HG03571 (cell line): ENCODE measurements at regions not wholly inside any gene's neighbourhood (a gene's known extent, or its start where the extent isn't known, plus 50 kb on each side); places are given as distances from the start of the nearest gene placed in this dataset.

ENCODE experiments used
- ATAC-seq: cut with Tn5 transposase; IDR thresholded peaks from one replicate; pipeline ENCODE4 v1.9.1; 2021; ENCODE audit not compliant: unreplicated experiment

DNA sequence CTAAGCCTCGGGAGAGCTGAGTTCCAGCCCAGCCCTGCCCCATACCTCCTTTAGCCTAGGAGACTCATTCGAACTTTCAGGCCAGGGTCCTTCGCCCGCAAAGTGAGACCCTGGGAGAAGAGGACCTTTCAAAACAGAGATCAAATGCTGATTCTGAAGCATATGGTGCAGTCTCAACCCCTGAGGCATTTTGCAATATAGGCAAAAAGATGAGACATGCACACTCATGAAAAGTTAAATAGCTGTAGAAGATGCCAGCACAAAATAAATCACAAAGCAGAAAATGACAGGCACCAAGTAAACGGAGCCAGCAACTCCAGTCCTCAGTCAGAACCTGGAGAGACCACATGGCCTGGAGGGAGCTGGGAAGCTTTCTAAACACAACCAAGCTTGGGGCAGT is 542.7 kb upstream of the RAB6C start:
- ATAC-seq: no peak

DNA sequence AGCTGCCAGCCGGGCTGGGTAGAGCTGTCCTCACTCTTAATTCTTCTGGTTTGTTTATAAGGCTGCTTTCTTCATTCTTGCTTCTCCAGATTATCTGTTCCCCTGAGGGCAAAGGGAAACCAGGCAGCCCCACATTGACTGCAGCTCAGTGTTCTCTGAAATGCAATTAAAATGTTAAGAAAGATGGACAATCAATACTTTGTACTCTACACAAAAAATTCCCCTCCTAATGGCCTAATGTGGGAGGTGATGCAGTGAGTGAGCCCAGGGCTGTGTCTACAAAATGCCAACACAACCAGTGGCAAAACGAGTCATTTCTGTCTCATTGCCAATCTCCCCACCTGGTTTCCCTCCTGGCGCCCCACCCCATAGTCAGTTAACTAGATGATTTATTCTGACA is 541.7 kb upstream of the RAB6C start:
- no peak for ATAC-seq

DNA sequence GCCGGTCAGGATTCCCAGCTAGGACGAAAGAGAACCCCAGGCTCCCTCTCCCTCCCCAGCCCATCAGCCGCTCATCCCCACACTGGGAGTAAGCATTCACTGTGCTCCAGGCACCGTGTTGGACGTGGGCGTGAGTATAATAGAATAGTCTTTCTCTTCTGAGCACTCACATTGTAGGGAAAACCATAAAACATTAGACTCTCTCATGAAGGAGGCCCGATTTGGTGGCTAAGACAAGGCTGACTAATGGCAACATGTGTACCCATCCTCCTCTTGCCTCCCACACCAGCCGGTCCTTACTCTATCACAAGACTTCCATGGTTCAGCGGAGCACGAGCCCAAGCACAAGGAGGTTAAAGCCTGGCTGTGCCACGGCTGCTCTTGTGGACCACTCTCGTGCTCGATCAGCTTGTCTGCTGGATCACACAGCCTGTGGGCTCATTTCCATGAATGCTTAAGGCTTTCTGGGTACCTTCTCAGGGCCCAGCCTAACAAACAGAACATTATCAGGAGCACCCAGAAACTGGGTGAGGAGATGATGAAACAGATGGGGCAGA is 540.9 kb upstream of the RAB6C start:
- no peak for ATAC-seq

DNA sequence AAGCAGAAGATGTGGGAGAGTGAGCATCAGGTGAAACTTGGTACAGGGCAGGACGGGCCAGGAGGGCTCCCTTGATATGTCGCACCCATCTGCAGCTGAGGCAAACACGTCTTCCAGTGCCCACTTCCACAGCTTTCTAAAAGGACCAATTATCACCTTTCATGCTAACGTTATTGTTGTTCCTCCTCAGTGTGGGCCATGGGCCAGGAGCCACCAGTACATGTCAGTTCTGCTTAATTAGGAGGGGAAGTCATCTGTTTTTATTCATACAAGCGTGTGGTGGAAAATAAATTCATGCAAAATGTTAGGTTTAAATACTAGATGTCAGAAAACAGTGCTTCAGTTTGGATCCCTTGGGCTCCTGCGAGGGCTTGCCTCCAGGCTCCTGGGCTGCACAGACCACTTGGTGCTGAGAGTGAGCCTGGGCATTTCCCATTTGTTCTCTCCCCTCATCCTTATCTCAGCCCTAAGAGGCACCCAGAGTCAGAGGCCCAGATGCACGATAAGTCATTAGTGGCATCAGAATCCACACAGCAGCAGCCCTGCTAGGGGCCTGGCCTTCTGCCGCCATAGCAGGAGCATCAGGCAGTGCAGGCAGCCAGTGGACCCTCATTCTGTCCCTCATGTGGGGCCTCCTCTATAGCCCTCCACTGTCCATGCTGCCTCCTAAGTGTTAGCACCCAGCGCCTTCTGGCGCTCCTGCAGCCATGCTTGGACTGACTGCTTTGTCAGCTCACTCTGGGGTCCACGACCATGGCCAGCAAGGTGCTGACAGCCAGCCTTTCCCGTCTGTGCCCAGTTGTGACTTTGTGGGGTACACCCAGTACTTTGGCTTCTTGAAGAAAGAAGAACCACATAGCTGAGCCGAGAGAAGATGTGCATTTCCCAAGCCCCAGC is 539.8 kb upstream of the RAB6C start:
- ATAC-seq: no peak

DNA sequence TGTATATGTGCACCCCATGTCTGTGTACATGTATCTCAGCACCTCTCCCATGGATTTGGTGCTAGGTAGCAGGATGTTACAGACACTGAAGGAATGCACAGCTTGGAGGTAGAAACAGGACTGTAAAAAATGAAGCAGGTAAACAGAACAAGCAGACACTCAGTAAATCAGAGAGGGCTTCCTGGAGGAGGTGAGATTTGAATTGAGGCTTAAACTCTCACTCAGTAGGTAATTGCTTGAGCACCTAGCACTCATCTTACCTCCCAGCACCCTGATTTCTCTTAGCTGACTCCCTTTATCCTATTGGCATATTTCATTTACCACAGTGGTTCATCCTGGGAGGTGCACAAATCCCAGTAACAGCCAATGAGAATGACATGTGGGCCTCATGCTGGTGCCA is 537.9 kb upstream of the RAB6C start:
- no peak for ATAC-seq

DNA sequence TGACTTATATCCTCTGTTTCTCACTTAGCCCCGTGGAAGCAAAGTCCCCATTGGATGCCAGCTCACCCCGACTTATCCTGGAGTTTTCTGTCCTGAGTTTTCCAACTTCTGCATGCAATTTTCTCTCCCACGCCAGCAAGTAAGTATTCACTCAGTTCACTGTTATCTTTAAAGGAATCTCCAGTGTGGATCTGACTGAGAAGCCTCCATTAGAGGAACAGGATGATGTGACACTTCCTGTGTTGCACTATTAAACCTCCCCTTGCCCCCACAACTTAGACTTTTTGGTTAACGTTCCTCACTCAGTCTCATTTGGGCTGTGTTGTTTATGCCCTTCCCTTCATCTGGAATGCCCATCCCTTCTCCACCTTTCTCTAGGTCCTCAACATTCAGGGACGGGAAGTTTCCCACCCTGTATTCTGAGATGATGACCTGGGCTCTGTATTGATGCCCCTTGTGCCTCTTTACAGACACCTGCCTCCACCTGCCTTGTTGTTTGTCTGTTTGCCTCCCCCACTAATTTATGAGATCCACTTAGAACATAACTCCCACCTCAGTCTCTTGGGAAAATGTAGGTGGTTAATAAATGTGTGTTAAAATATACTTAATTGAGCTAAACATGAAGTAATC is 536.1 kb upstream of the RAB6C start:
- ATAC-seq: no peak

DNA sequence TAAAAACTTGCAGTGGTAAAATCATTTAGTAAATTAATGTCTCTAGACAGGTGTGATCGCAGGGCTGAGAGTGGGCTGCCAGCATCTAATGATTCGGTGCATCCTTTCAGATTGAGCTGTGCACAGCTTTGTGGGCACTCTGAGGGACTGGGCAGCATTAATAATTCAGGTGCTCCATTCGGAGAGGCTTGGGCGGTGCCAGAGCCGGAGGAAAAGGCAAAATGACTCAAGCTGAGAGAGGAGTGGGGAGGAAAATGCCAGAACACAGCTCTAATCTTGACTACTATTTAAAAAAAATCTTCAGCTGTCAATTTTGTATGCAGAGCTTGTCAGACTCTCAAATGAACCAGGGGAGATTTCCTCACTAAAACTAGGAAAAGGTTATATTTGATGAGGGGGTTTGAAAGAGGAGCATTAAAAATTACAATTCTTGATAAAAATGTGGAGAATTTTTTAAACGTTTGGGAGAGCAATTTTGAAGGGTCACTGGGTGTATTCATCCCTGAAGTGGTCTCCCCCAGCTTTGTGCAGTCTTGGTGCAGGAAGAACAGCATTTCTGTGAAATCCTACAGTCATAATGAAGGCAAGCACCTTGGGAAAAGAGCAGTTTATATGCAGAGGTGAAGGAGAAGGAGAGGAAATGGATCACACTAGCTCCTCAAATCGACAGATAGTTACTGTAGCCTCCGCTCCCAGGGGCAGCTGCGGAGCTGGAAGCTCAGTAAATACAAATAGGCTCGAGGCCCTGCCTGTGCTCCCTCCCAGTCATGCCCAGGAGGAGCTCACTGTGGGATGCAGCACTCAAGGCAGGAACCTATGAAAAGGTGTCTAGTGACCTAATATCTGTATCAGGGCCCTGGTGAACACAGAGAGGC is 535.4 kb upstream of the RAB6C start:
- no peak for ATAC-seq

DNA sequence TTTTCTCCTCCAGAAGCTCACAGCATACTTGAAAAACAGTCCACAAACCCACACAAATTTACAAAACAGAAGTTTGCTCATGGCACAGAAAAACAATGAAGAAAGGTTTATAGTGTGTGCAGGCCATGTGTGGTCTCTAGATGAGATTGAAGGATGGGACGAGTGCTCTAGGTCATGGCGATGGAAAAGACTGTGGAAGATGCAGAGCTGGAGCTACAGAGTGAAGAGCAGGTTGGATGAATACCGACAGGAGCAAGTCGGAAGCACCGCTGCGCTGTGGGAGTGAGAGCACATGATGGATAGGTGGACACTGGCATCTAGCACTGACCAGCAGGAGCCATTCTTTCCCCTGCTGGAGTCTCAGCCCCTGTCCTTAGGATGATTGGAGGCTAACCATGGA is 534.7 kb upstream of the RAB6C start:
- no peak for ATAC-seq

DNA sequence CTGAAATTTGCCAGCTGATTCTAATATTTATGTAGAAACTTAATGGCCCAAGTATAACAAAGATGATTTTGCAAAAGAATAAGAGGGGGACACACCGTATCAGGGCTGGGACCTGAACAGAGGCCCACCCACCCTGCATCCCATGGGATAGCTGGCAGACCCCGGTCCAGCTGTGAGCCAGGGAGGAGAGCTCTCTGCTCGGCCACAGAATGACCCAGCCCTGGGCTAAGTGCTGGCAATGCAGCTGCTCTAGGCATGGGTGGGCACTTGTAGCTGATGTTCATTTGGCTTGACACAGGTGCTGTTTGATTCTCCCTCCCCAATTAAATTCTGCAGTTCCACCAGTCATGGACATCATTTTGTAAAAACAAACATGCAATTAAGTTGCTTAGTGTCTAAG is 522.8 kb upstream of the RAB6C start:
- no peak for ATAC-seq

DNA sequence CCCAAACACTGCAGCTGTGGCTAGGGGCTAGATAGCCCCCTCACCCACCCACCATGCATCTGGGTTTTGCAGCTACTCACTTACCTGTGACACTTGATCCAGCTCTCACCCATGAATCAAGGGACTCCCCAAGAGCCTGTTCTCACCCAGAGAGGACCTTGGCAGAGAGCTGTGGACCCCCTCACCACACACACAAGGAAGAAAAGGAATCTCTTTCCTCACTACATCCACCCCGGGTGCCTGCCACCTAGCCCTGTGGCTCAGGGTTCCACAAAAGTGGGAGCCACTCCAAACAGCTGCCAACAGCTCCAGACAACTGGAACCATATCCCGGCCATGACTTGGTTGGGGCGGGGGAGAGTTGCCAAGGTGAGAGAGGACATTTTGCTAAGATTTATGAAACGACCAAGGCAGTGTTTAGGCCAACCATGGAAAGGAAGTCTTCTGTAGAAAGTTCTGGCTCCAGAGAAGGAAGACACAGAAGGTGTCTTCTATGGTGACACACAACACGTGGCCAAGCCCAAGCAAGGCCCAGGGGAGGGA is 522.1 kb upstream of the RAB6C start:
- ATAC-seq: no peak

DNA sequence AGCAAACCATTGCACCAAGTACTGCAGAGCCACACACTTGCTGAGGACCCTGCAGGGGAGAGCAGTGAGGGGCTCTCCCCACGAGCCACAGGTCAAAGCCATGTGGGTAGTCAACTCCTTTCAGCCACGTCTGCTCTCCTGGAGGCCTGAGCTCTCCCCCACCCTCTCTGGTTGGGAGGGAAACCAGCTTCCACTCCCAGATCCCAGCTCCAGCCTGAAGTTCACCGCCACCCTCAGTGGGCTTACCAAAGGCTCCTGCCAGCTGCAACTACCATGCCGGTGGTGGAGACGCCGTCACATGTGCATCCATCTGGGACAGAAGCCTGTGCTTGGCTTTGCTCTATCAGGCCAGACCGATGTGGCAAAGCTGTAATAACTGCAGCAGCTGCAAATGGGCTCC is 521.5 kb upstream of the RAB6C start:
- no peak for ATAC-seq

DNA sequence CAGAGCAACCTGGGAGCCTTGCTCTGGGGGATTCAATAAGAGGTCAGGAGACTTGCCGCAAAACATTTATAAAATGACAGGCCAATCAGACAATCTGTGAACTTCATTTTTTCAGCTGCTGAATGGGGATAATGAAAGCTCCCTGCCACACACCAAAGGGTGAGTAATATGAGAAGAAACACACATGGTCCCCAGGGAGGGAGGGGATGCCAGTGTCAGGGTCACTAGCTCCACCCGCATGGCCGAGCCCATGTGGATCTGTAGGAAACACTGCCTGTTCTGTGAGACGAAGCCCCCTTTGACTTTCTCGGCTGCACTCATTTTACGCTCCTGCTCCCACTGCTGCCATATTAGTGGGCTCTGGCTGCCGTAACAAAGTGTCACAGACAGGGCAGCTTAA is 521.0 kb upstream of the RAB6C start:
- no peak for ATAC-seq

DNA sequence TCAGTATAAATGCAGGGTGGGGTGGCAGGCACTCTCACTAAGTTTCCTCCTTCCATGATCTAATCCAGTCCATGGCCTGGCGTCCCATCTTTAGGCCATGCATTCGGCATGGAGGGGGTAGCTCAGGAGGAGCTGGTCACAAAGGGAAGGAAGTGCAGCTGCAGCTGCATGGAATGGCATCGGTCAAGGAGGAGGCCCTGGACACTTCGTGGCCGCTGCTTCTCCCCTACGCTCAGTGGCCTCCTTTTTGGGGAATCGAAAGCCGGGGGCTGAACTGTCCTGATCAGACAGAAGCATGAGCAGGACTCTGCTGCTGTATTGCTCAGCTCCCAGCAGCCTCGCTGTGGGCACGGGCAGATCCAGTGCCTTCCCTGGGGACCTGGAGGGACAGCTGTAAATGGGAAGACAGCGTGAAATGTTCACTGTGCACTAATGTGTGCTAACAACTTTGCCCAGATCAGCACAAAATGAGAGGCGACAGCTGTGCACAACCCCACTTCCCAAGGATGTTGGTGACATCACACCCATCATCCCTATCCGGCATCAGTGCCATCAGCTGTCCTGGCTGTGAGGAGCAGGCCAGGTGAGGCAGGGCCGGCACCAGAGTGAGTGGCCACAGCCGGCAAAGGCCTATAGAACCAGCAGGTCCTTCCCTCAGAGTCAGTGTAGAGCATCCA is 520.1 kb upstream of the RAB6C start:
- ATAC-seq: no peak

DNA sequence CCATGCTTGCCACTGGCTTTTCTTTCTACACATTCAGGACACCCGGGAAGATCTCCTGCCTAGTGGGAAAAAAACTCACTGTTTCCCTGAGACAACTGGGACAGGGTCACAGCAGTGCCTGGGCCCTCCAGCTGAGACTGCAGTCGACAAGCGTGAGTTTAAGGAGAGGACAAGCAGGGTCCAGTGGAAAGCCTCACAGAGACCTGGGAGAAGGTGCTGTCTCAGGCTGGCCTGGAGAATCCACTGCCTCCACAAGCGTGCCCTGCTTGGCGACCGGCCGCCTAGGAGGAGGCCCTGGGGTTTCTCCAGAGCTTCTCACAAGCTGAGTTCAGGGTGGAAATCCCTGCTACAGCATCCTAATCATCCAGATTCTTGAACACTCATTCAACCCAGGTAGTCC is 519.6 kb upstream of the RAB6C start:
- no peak for ATAC-seq

DNA sequence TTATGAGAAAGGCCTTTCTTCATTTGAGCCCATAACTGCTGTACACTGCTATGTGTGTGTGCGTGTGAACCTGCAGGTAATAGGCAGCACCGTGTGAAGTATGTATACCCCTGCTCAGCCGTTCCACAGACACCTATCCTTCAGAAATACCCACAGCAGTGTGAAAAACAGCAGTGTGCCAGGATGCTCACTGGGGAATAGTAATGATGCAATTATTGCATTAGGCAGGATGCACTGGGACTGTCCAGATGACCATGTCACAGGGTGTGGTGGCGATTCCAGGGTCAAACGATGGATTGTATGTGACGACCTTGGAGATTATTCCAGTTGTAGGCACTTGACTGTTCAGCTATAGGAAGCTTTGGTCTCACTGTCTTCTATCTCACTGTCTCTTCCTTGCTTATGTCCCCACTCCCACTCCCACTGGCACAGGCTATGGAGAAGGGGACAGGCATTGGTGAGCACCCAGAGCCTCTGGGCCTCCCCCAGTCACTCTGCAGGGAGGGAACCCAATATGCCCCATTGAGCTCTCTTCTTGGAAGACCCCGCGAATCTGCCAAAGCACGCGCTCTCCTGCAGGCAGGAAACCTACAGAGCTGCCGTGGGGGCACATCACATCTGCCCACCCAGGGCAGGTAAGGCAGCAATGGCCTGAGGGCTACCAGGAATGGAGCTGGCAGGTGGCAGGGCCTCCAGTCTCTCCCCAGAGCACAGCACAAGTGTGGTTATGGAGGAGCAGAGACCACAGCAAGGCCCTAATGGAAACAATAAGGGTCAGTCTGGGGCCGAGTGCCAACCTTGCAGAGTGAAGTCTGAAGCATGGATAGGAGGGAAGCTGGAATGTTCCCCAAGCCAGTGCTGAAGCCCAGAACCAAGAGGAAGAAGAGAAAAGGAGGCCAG is 518.9 kb upstream of the RAB6C start:
- no peak for ATAC-seq

DNA sequence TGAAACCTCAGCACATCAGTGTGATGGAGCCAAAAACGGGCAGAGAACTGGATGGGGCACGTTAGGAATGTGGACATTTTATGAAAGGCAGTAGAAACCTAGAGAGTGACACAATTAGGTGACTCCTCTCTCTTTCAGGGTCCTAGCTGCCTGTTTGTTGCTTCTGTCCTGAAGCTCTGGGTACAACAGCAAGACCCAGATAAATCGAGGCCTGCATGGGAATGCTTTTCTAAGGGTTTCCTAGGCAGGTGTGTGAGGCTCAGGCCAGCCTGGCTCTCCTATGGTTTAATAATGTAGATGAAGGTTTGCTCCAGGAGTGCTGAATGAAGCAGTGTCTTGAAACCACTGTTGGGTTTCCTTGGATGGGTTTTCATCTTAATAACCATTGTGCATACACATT is 517.1 kb upstream of the RAB6C start:
- no peak for ATAC-seq

DNA sequence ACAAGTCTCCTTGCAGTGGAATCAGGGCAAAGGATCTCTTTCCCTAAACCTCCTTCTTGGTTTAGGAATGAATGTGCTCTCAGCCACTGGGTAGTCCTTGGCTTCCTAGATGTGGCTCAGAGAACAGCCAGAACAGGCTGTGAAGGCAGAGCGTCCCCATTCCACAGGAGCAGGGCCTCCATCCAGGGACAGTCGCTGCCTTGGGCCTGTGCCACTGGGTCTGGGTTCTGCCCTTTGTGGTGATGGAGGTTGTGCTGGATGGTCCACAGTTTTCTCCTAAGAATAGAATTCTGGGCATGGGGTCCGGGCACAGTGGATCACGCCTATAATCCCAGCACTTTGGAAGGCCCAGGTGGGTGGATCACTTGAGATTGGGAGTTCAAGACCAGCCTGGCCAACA is 516.5 kb upstream of the RAB6C start:
- ATAC-seq: no peak

DNA sequence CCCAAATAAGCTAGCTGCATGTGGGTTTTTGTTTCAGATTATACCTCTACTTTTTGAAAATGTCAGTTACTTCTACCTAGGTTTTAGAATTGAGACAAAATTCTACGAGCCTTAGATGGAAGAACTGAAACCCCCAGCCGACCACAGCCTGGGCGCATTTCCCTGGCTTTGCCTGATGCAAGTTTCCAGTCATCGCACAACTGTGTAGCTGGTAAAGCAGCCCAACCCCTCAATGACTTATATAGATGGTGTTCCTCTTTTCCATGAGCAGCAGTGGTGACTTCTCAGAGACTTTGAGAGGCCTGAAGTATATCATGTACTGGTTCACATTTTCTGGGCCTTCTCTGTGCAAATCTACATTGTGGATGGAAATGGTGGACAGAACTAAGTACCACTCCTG is 515.4 kb upstream of the RAB6C start:
- no peak for ATAC-seq

DNA sequence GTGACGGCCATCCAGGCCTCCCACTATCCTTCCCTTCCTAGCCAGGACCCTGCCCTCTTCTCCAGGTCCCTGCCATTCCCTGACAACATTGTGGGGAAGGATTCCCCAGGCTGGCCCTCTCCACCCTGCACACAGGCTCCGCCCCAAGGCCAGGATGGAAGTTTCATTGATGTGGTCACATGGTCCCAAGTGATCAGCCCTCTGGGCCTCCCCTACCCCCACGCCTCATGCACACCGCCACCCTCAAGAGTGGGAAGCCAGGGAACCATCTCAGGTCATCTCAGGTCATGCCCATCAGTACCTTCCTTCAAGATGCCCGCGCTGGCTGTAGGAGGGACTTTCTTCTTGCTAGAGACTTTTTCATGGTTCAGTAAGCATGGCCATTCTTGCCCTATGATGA is 514.8 kb upstream of the RAB6C start:
- ATAC-seq: no peak

DNA sequence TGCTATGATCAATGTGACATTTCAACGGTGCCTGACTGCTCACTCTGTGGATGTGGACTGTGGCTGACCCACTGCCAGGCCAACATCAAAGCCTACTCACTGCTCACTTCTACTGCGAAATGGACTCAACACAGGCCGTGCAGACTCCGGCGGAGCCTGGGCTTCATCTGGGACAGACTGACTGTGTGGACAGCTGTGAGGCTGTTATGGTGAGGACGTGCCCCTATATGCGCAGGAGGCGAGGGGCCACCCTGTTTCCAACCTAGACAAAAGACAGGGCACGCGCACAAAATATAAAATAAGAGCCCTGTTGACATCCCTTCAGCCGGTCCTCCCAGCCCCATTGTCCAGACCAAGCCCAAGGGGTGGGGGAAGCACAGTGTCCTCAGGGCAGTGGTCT is 514.4 kb upstream of the RAB6C start:
- no peak for ATAC-seq
